ENCODE measurements at regions not wholly inside any gene's neighbourhood (a gene's known extent, or its start where the extent isn't known, plus 50 kb on each side); places are given as distances from the start of the nearest gene placed in this dataset.

- TF ChIP-seq CTCF (IDR thresholded peaks at IDR 0.05) = no peak
- TF ChIP-seq ZFX (IDR thresholded peaks at IDR 0.05; ENCODE audit: borderline replicate concordance) = no peak
Measured at GRCh38 chr15:25186411-25186810, 231.6 kb downstream of the SNRPN start.
